ENCODE measurements at regions not wholly inside any gene's neighbourhood (a gene's known extent, or its start where the extent isn't known, plus 50 kb on each side); places are given as distances from the start of the nearest gene placed in this dataset.

DNA sequence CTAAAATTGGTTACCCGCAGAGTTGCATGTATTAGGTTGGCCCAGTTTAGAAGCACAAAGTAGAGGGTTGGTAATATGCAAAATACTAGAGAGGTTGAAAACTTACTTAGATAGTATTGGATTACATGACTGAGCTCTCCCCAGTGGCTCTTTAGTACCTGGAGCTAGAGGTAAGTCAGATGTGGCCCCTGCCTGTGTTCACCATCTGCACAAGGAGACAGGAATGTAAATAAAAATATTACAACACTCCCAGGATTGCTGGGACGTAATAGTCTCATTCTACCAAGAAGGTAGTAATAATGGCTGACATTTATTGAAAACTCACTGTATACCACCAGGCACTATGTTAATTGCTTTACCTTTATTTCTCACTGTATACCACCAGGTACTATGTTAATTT is 129.6 kb downstream of the SLC17A6 start:
- TF ChIP-seq, protein P1, sequence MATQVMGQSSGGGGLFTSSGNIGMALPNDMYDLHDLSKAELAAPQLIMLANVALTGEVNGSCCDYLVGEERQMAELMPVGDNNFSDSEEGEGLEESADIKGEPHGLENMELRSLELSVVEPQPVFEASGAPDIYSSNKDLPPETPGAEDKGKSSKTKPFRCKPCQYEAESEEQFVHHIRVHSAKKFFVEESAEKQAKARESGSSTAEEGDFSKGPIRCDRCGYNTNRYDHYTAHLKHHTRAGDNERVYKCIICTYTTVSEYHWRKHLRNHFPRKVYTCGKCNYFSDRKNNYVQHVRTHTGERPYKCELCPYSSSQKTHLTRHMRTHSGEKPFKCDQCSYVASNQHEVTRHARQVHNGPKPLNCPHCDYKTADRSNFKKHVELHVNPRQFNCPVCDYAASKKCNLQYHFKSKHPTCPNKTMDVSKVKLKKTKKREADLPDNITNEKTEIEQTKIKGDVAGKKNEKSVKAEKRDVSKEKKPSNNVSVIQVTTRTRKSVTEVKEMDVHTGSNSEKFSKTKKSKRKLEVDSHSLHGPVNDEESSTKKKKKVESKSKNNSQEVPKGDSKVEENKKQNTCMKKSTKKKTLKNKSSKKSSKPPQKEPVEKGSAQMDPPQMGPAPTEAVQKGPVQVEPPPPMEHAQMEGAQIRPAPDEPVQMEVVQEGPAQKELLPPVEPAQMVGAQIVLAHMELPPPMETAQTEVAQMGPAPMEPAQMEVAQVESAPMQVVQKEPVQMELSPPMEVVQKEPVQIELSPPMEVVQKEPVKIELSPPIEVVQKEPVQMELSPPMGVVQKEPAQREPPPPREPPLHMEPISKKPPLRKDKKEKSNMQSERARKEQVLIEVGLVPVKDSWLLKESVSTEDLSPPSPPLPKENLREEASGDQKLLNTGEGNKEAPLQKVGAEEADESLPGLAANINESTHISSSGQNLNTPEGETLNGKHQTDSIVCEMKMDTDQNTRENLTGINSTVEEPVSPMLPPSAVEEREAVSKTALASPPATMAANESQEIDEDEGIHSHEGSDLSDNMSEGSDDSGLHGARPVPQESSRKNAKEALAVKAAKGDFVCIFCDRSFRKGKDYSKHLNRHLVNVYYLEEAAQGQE (IDR thresholded peaks at IDR 0.05; ENCODE audit: borderline replicate concordance): no peak
- TF ChIP-seq, protein P2, sequence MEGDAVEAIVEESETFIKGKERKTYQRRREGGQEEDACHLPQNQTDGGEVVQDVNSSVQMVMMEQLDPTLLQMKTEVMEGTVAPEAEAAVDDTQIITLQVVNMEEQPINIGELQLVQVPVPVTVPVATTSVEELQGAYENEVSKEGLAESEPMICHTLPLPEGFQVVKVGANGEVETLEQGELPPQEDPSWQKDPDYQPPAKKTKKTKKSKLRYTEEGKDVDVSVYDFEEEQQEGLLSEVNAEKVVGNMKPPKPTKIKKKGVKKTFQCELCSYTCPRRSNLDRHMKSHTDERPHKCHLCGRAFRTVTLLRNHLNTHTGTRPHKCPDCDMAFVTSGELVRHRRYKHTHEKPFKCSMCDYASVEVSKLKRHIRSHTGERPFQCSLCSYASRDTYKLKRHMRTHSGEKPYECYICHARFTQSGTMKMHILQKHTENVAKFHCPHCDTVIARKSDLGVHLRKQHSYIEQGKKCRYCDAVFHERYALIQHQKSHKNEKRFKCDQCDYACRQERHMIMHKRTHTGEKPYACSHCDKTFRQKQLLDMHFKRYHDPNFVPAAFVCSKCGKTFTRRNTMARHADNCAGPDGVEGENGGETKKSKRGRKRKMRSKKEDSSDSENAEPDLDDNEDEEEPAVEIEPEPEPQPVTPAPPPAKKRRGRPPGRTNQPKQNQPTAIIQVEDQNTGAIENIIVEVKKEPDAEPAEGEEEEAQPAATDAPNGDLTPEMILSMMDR (IDR thresholded peaks at IDR 0.05; ENCODE audit: poor library complexity, severe bottlenecking): no peak
- TF ChIP-seq EP300 (conservative IDR thresholded peaks at IDR 0.05; ENCODE audit: poor library complexity, severe bottlenecking) (no peak), POLR2AphosphoS5 (IDR thresholded peaks at IDR 0.05) (no peak), SMC3 (conservative IDR thresholded peaks at IDR 0.05; ENCODE audit: poor library complexity) (no peak)

Measured in neural cell (in vitro differentiated cells).